GM04504 (cell line): ENCODE measurements at regions not wholly inside any gene's neighbourhood (a gene's known extent, or its start where the extent isn't known, plus 50 kb on each side); places are given as distances from the start of the nearest gene placed in this dataset.
"Not testable (repeated sequence)": the region's sequence is repeated elsewhere in the genome, so short reads cannot be mapped to it uniquely, and the experiment has no call there.

ENCODE experiments used
- DNase-seq: peaks from one replicate; pipeline ENCODE4 v3.0.0-alpha.2; 2012; ENCODE audit warnings: low read depth

GRCh38 chrX:46366381-46367207, 178.6 kb downstream of the ZNF674 start:
- DNase-seq: no peak

- no peak for DNase-seq
Measured at GRCh38 chrX:46354481-46354880, 190.7 kb downstream of the ZNF674 start.

GRCh38 chrX:46341767-46342322, 203.4 kb downstream of the ZNF674 start:
- no peak for DNase-seq

GRCh38 chrX:46340696-46341095, 204.5 kb downstream of the ZNF674 start:
- DNase-seq: no peak

- DNase-seq: no peak
Measured at GRCh38 chrX:46333550-46333949, 211.7 kb downstream of the ZNF674 start.

- DNase-seq: no peak
Measured at GRCh38 chrX:46330981-46331380, 214.2 kb downstream of the ZNF674 start.

GRCh38 chrX:46330513-46330912, 214.7 kb downstream of the ZNF674 start:
- no peak for DNase-seq

- DNase-seq: no peak
Measured at GRCh38 chrX:46328133-46328532, 217.1 kb downstream of the ZNF674 start.

- DNase-seq: no peak
Measured at GRCh38 chrX:46327566-46328115, 217.6 kb downstream of the ZNF674 start.

GRCh38 chrX:46326161-46326560, 219.1 kb downstream of the ZNF674 start:
- no peak for DNase-seq

- DNase-seq: no peak
Measured at GRCh38 chrX:46325312-46325877, 219.8 kb downstream of the ZNF674 start.

GRCh38 chrX:46324166-46324565, 221.1 kb downstream of the ZNF674 start:
- DNase-seq: no peak

GRCh38 chrX:46322929-46323328, 222.3 kb downstream of the ZNF674 start:
- DNase-seq: not testable (repeated sequence)

- no peak for DNase-seq
Measured at GRCh38 chrX:46321676-46322075, 223.5 kb downstream of the ZNF674 start.

GRCh38 chrX:46319750-46320149, 225.5 kb downstream of the ZNF674 start:
- no peak for DNase-seq

- DNase-seq: no peak
Measured at GRCh38 chrX:46318551-46318950, 226.7 kb downstream of the ZNF674 start.

- no peak for DNase-seq
Measured at GRCh38 chrX:46317163-46317562, 228.1 kb downstream of the ZNF674 start.

- DNase-seq: no peak
Measured at GRCh38 chrX:46311581-46312120, 233.6 kb downstream of the ZNF674 start.

GRCh38 chrX:46310815-46311497, 234.3 kb downstream of the ZNF674 start:
- DNase-seq: no peak

GRCh38 chrX:46308110-46308509, 237.1 kb downstream of the ZNF674 start:
- DNase-seq: no peak

GRCh38 chrX:46306103-46306502, 239.1 kb downstream of the ZNF674 start:
- no peak for DNase-seq

- no peak for DNase-seq
Measured at GRCh38 chrX:46305431-46305830, 239.8 kb downstream of the ZNF674 start.
